ENCODE measurements at regions not wholly inside any gene's neighbourhood (a gene's known extent, or its start where the extent isn't known, plus 50 kb on each side); places are given as distances from the start of the nearest gene placed in this dataset.

DNA sequence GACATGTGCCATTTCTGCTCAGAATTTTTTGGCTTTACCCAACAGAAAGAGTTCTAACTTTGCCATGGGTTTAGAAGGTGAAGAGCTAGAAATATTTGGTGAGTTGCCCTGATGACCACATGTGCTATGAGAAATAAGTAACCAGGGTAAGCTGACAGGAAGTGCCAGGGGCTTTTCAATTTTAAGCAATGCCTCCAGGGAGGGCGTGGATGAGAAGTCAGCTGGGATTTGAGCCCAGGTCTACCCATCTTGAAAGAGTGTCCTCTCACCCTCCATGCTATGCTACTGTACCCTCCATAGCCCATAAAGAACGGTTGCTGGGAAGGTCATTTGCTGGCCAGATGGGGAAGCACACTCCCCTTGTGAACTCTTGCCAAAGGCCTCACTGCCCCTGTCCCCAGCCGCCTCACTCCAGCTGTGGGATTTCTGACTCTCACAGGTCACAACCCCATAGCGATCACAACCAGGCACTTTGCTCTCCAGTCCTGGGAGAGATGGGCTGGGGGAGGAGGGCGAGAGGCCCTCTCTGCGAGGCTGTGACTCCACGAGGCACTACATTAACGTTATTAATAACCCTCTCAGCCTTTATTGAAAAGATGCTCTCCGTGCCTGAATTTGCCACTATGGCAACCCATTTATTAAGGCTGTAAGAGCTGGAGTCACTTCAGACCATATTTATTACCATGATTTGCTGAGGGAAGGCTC is 291.1 kb downstream of the DHX35 start:
- TF ChIP-seq POLR2A (IDR thresholded peaks at IDR 0.05) (no peak), CTCF (IDR thresholded peaks at IDR 0.05) (no peak)
